LNCaP clone FGC (cell line): ENCODE measurements at regions not wholly inside any gene's neighbourhood (a gene's known extent, or its start where the extent isn't known, plus 50 kb on each side); places are given as distances from the start of the nearest gene placed in this dataset.

Experiments used
- DNase-seq: peaks from one replicate; pipeline ENCODE4 v3.0.0-alpha.2; 2011; ENCODE audit warnings: low read depth
- H3K4me3 ChIP-seq: 2 replicates; pipeline ENCODE4 v1.5.1; 2011; ENCODE audit warnings: mild to moderate bottlenecking, low read depth, low read length, control low read depth
- TF ChIP-seq, protein P1 (sequence below): IDR thresholded peaks from 2 replicates; pipeline ENCODE4 v1.5.1; 2012; ENCODE audit warnings: mild to moderate bottlenecking; ENCODE audit not compliant: control insufficient read depth, insufficient read depth; ENCODE audit errors: extremely low read depth

DNA sequence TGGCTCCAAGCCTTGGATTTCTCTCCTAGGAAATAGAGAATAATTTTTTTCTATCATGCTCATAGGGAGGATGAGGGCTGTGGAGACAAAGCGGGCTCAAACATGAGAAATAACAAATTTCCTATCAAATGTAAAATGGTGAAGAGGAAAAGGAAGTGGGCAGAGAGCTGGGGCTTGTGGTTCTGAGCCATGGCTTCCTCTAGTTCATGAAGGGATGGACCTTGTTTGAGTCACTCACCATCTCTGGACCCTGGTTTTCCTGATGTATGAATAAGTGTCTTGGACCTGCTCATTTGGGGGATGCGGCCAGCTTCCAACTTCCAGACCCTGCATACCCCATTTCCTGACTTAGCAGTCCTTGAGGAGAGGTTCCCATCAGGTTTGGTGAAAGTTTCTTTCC is 63.0 kb downstream of the MSX1 start:
- DNase-seq, result no peak
- H3K4me3 ChIP-seq, result no peak overlapping the region

GRCh38 chr4:4923201-4923600 is 63.7 kb downstream of the MSX1 start:
- DNase-seq, result no peak
- TF ChIP-seq, protein P1, sequence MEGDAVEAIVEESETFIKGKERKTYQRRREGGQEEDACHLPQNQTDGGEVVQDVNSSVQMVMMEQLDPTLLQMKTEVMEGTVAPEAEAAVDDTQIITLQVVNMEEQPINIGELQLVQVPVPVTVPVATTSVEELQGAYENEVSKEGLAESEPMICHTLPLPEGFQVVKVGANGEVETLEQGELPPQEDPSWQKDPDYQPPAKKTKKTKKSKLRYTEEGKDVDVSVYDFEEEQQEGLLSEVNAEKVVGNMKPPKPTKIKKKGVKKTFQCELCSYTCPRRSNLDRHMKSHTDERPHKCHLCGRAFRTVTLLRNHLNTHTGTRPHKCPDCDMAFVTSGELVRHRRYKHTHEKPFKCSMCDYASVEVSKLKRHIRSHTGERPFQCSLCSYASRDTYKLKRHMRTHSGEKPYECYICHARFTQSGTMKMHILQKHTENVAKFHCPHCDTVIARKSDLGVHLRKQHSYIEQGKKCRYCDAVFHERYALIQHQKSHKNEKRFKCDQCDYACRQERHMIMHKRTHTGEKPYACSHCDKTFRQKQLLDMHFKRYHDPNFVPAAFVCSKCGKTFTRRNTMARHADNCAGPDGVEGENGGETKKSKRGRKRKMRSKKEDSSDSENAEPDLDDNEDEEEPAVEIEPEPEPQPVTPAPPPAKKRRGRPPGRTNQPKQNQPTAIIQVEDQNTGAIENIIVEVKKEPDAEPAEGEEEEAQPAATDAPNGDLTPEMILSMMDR, result no peak
- no peak overlapping the region for H3K4me3 ChIP-seq

More for the DNA sequence above, 63.0 kb downstream of the MSX1 start:
- TF ChIP-seq, protein P1, result no peak

DNA sequence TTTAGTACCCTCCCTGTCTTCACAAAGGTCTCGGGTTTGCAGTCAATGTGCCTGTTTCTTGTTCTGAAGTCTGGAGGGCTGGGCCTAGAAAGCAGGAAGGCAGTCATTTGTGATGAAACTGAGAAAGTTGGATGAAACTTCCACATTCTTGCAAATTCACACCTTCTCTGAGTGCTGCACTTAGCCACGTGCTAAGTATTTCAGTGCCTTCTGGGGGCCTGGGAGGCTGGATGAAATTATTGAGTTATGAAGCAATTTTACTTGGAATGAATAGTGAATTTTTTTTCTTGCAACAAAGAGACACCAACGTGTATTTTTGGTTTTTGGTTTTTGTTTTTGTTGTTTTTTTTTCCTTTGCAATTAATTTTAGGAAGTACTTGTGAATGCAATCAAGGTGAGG is 71.2 kb downstream of the MSX1 start:
- TF ChIP-seq, protein P1, result no peak
- DNase-seq, result no peak
- no peak overlapping the region for H3K4me3 ChIP-seq

- H3K4me3 ChIP-seq, result no peak overlapping the region
- no peak for DNase-seq
- TF ChIP-seq, protein P1, result no peak
These were observed 76.5 kb downstream of the MSX1 start for GRCh38 chr4:4935974-4936373.

DNA sequence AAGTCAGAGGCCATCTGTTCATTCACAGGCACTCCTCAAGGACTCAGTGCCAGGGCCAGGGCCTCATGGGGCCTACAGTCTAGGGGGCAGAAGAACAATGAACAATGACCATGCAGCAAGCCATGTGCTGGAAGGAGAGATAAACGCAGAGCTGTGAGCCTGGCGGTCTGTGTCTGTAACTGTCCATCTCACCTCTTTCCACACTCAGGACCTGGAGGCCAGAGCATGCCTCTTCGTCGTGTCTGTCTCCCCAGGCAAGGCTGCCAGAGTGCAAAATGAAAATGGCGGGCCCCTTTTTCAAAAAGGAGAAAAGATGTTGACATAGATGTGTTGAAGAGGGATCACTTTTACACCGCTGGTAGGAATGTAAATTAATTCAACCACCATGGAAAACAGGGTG is 78.5 kb downstream of the MSX1 start:
- H3K4me3 ChIP-seq, result no peak overlapping the region
- no peak for DNase-seq
- TF ChIP-seq, protein P1, result no peak

- DNase-seq, result no peak
- TF ChIP-seq, protein P1, result no peak
- H3K4me3 ChIP-seq, result no peak overlapping the region
These were observed 77.5 kb downstream of the CYTL1 start for GRCh38 chr4:4941751-4942150.

- TF ChIP-seq, protein P1, result no peak
- no peak for DNase-seq
- H3K4me3 ChIP-seq, result no peak overlapping the region
These were observed 76.6 kb downstream of the CYTL1 start for GRCh38 chr4:4942658-4943057.
